ENCODE measurements at regions not wholly inside any gene's neighbourhood (a gene's known extent, or its start where the extent isn't known, plus 50 kb on each side); places are given as distances from the start of the nearest gene placed in this dataset.

GRCh38 chr19:30695171-30695875 lies 323.1 kb downstream of the ZNF536 start:
- peak in 1 of 7 donors; percentile 44 for DNase-seq
- WGBS, 4 donors, result 71 to 85% (median 80%) methylated on average over 7 to 8 of the region's 8 CpGs

DNA sequence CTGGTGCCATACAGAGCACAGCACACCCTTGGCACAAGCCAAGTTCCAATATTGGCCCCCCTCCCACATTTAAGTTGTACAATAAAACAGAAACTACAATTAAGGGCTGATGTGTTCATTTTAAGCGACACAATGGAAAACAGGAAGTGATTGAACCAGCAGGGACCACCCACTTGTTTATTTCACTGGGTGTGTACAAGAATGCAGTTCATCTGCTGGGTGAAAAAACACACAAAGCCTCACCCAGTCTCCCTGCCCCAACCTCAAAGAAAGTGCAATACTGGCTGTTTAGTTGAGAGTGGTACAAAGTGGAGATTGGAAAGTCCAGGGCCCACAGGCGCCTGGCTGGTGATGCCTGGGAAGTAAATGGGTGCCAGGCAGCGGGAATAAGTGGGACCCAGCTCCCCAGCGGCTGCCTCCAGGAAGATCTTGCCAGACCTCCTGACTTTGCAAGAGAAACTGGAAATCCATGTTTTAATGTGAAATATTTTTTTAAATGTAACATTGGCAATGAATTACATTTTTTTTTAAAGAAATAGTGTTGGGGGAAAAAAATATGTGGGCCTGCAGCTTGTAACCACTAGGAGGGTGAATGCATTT lies 322.1 kb downstream of the ZNF536 start:
- Histone ChIP-seq H3K27ac (no peak overlapping the region), H3K27me3 (no peaks in the 10 kb centered on the region), H3K9me3 (replicated peaks in 1 of 3) (no peaks in the 10 kb centered on the region), H3K4me1 (replicated peaks in 1 of 2) (no peaks in the 10 kb centered on the region), H3K4me3 (no peak overlapping the region), H3K36me3 (replicated peaks in 1 of 2) (no peaks in the 10 kb centered on the region)
- TF ChIP-seq CTCF (IDR thresholded peaks at IDR 0.05) (no peak), POLR2A (IDR thresholded peaks at IDR 0.05) (no peak)
- peak in 1 of 7 donors; percentile 20 for DNase-seq
- whole genome bisulfite sequencing, 4 donors, result 87 to 92% (median 90%) methylated on average over 4 of the region's 4 CpGs
- intact Hi-C loops (cut with DNase I), result no loop called here

More at GRCh38 chr19:30695171-30695875, 323.1 kb downstream of the ZNF536 start:
- Histone ChIP-seq H3K4me1 (replicated peaks in 1 of 2) (no peaks in the 10 kb centered on the region), H3K4me3 (no peak overlapping the region), H3K27ac (no peak overlapping the region), H3K27me3 (no peaks in the 10 kb centered on the region), H3K36me3 (replicated peaks in 1 of 2) (no peaks in the 10 kb centered on the region), H3K9me3 (replicated peaks in 1 of 3) (no peaks in the 10 kb centered on the region)
- intact Hi-C loops (cut with DNase I), result no loop called here
- TF ChIP-seq POLR2A (IDR thresholded peaks at IDR 0.05) (no peak), CTCF (IDR thresholded peaks at IDR 0.05) (no peak)

- Histone ChIP-seq H3K4me1 (replicated peaks in 1 of 2) (no peaks in the 10 kb centered on the region), H3K4me3 (no peak overlapping the region), H3K27me3 (no peaks in the 10 kb centered on the region), H3K36me3 (replicated peaks in 1 of 2) (no peaks in the 10 kb centered on the region), H3K27ac (no peak overlapping the region), H3K9me3 (replicated peaks in 1 of 3) (no peaks in the 10 kb centered on the region)
- intact Hi-C loops (cut with DNase I), result no loop called here
- TF ChIP-seq CTCF (IDR thresholded peaks at IDR 0.05) (no peak), POLR2A (IDR thresholded peaks at IDR 0.05) (no peak)
- peak in 1 of 7 donors; percentile 17 for DNase-seq
- 69 to 74% (median 73%) methylated on average over 12 of the region's 12 CpGs for WGBS, 4 donors
Measured at GRCh38 chr19:30692879-30693503, 320.8 kb downstream of the ZNF536 start.

- Histone ChIP-seq H3K4me3 (peak overlapping the region in 1 of 4 donors; percentile 1), H3K9me3 (replicated peaks in 1 of 3) (no peaks in the 10 kb centered on the region), H3K27me3 (no peaks in the 10 kb centered on the region), H3K36me3 (replicated peaks in 1 of 2) (no peaks in the 10 kb centered on the region), H3K27ac (no peak overlapping the region), H3K4me1 (replicated peaks in 1 of 2) (no peaks in the 10 kb centered on the region)
- 52 to 62% (median 55%) methylated on average over 21 of the region's 21 CpGs for WGBS, 4 donors
- DNase-seq, result peak in 1 of 7 donors; percentile 46
- TF ChIP-seq CTCF (IDR thresholded peaks at IDR 0.05), result no peak
- TF ChIP-seq POLR2A (IDR thresholded peaks at IDR 0.05), result no peak
- intact Hi-C loops (cut with DNase I), result no loop called here
Measured at GRCh38 chr19:30692181-30692811, 320.1 kb downstream of the ZNF536 start.

All from adrenal gland (tissue), 9 donors.